HG03159 (cell line): ENCODE measurements at regions not wholly inside any gene's neighbourhood (a gene's known extent, or its start where the extent isn't known, plus 50 kb on each side); places are given as distances from the start of the nearest gene placed in this dataset.
A peak's percentile ranks its signal among the peaks of the same experiment; 100 is the strongest.
"Not testable (repeated sequence)": the region's sequence is repeated elsewhere in the genome, so short reads cannot be mapped to it uniquely, and the experiment has no call there.

Experiments
- ATAC-seq: cut with Tn5 transposase; IDR thresholded peaks from one replicate; pipeline ENCODE4 v1.9.1; 2021; ENCODE audit warnings: mild to moderate bottlenecking, moderate library complexity; ENCODE audit not compliant: unreplicated experiment

DNA sequence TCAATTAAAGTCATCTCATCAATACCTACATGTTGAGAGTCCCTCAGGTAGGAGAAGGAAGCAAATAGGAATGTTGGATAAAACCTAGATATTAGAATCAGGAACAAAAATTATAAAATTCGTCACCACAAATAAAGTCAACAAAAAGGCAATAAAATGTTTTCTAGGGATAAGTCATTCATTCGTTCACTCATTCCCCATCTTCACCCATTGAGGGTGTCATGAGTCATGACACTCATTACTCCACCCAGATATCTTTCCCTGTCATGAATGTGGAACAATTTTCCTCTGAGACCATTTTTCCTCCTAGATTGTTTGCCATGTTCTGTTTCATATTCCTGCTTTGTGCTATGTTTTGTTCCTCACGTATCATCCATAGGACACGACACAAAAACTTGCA is 50.9 kb upstream of the OLIG3 start:
- ATAC-seq, result no peak

DNA sequence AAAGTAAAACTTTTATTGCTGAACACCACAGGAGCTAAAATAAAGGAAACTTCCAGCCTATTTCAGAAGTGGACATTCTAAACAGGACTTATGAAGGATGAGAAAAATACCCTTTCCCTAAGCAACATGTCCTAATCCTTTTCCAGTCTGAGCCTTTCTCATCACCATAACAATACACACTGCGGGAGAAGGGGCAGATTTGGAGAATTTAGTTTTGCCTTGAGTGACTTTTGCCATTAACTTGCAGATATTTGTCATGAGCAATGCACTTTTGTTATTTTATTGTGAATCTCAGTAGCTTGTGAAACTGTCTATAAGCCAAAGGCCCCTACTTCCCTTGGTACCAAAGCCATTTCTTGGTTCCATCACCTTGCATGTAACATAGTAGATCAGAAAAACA is 53.0 kb upstream of the OLIG3 start:
- no peak for ATAC-seq

DNA sequence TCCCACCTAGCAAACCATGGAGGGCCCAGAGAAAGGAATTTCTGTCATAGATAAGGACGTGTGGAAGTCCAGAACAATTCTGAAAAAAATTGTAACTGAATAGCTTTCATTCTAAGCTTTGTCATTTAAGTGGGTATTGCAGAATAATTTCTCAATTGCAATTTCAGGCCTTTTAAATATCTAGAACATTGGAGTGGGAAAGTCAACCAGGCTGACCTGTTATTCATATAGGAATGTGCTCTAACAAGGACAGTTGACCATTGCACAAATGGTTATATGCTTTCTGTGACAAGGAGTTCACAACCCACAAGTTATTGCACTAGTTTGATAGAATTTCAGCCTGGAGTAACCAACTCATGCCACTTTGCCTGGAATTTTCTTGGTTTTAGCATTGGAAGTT is 53.4 kb upstream of the OLIG3 start:
- ATAC-seq, result no peak

DNA sequence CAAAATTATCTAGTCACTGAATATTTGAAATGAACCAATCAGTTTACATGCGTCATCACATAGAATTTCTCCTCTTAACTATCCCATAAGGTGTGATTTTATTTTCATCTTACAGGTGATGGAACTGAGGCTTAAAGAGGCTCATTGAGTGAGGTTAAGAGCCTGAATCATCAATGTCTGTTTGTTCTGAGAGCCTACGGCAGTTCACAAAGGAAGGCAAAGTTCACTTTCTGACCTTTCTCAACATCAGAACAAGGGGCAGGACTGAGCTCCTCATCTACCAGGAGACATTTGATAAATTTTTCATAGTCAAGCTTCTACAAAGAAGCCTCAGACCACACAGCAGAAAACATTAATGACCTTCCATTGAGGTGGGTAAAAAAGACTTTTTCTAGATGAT is 54.9 kb upstream of the OLIG3 start:
- ATAC-seq, result no peak

DNA sequence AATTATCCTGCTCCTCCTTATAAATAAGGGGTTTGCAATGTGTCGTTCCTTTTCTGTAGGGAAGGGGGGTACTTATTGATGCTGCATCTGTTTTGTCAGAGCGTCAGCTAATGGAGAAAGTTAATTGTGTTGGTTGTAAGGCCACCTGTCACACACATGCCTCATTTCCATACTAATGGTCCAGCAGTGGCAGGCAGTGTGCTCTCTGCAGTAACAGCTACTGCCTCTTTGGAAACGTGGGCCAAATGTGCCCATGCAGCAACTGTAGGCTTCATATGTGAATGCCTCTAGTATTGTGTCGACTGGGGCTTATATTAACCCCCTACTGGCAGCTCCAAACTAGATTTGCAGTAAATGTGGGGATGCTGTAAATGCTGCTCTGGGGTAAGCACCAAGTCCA is 56.3 kb upstream of the OLIG3 start:
- no peak for ATAC-seq

DNA sequence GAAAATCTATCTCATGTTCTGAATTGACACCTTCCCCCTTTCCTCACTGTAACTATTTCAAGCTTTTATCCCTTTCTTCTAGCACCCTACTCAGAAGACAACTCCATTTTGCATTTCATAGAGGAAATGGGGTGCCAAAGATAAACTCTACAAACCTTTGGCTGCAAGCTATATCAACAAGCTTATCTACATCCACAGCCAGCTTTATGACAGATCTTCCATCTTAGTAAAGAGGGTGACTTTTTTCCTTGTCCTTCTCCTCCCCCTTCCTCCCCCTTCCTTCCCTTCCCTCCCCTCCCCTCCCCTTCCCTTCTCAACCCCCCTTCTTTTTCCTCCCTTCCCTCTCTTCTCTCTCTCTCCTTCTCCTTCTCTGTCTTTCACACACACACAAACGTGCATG is 58.0 kb upstream of the OLIG3 start:
- no peak for ATAC-seq

DNA sequence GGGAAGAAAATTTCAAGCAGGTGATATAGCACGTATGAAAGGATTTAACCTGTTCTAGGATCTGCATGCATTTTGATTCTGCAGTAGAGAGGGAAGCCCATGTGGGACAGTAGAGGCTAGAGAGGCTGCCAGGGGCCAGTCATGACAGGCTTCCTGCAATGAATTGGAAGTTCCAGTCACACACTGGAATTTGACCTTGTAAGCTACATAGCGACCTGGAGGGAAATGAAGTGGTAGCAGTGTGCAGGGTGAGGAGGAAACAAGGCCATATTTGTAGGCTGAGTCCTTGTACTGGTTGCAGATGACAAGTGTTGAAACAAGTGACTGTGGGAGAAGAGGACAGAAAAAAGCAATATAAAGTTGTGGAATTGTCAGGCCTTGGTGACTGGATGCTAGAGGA is 58.6 kb upstream of the OLIG3 start:
- no peak for ATAC-seq

DNA sequence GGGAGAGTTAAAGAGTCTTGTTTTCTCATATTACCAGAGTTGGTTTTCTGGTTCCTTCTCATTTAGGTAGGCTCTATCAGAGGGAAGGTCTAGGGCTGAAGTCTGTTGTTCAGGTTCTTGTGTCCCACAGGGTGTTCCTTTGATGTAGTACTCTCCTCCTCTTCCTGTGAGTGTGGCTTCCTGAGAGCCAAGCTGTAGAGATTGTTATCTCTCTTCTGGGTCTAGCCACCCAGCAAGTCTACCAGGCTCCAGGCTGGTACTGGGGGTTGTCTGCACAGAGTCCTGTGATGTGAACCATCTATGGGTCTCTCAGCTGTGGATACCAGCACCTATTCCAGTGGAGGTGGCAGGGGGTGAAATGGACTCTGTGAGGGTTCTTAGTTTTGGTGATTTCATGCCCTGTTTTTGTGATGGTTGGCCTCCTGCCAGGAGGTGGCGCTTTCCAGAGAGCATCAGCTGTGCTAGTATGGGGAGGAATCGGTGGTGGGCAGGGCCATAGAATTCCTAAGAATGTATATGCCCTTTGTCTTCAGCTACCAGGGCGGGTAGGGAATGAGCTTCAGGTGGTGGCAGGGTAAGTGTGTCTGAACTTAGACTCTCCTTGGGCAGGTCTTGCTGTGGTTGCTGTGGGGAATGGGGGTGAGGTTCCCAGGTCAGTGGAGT is 65.5 kb upstream of the OLIG3 start:
- not testable (repeated sequence) for ATAC-seq

DNA sequence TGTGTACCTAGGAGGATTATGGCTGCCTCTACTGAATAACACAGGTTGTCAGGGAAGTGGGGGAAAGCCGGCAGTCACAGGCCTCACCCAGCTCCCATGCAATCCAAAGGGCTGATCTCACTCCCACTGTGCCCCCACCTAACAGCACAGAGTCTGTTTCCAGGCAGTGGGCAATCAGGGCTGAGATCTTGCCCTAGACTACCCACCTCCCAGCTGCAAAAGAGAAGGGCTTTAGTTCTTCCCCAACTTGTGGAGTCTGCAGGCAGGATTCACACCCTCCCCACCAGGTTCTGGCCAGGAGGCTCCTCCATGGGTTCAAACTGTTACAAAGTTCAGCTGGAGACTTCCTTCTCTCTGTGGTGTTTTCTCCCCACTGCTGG is 66.0 kb upstream of the OLIG3 start:
- no peak for ATAC-seq

DNA sequence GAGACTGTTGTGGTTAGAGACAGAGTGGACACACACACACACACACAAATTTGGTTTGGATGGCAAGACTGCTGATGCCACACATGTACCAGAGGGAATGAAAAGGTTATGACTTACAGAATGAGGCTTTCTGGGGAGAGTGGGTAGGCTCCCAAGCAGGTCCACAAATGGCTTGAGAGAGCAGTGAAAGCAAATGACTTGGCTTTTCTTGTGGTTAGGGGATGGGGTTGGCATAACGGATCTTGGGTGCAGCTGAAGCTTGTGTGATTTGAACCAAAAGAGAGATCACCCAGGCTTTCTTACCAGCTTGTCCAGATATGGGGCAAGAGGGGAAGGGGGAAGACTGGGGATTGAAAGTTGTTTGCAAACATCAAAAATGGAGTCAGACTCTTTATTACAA is 73.9 kb upstream of the OLIG3 start:
- no peak for ATAC-seq

DNA sequence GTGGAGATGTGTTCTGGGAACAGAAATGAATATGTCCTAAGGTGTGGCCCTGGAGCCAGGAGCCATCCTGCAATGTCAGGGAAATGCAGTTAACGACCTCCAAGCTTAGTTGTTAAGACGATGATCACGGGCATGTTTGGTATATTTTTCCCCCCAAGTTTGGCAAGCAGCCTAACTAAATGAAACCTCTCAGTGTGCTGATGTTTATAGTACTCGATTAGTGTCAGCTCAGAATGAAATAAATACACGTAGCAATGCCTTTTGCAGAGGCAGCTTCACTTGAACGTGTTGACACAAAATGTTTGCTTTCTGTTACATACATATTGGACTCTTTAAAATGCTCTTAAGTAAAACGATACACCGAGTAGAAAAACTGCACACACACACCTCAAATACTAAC is 76.2 kb upstream of the OLIG3 start:
- no peak for ATAC-seq

DNA sequence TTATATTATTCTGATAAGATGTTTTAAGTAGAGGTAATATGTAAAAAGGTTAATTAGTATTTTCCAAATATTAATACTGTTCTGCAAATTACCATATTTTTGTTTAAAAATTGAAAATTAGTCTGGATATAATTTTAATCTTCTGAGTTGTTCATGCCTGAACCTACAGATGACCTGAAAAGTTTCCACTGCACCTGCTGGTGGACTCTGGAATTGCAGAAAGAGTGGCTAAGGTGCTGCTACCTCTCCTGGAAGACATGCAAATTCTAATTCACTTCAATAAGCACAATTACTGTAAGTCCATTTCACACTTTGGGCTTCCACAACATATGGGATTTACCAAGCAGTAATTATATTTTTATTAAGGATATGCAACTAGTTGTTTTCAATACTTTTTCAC is 77.7 kb upstream of the OLIG3 start:
- ATAC-seq, result peak; percentile 83

DNA sequence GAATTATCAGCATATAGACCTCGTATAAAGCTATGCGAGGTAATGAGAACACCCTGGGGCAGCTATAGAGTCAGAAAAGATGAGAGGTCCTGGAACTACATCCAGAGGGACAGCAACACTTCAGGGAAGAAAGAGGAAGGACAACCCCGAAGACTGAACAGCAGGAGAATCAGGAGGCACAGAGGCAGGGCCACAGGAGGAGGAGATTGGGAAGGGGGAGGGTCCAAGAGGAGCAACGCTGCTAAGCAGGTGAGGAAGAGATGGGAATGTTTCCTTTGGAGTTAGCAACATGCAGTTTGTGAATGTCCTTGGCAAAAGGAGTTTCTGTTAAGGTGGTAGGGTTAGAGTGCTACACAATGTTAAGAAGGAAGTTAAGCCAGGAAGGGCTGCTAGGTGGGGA is 79.5 kb upstream of the OLIG3 start:
- ATAC-seq, result no peak

DNA sequence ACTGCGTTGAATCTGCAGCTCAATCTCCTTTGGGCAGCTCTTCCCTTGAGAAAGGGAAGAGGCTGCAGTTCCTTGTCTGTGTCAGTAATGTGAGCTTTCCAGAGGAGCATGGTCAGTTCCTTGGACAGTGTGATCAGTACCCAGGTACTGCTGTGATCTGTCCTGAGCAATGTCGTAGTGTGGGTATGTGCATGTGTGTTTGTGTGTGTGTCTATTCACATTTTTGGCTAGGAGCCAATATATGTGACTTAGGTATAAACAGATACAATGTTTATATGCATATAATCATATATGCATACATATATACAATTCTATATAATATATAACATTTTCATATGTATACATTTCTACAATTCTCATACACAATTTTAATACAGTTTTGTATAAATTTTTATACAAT is 85.4 kb upstream of the OLIG3 start:
- no peak for ATAC-seq

DNA sequence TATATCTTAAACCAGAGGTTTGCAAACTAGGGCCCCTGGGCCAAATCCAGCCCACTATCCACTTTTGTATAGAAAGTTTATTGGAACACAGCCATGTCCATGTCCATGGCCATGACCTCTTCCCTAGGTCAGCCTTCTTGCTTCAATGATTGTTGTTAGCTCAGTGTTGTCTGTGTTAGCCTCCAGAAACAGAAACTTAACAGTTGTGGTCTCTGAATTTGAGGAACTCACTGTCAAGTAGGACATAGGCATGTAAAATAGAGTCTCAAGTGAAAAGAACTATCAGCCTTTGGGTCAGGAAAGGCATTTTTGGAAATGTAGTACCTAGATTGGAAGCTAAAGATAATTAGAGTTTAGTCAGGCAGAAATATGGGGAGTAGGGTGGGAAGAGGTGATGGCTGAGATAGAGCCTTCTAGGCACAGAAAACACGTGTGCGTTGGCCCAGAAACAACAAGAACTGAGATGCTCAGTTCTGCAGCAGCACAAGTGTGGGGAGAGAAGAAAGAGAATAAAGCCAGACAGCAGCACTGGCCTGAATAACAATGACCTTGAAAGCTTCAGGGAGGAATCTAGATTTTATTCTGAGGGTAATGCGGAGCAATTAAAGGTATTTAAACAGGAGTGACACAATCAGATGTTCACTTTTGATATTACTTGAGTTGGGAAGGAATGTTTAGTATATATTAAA is 87.0 kb upstream of the OLIG3 start:
- ATAC-seq, result no peak

DNA sequence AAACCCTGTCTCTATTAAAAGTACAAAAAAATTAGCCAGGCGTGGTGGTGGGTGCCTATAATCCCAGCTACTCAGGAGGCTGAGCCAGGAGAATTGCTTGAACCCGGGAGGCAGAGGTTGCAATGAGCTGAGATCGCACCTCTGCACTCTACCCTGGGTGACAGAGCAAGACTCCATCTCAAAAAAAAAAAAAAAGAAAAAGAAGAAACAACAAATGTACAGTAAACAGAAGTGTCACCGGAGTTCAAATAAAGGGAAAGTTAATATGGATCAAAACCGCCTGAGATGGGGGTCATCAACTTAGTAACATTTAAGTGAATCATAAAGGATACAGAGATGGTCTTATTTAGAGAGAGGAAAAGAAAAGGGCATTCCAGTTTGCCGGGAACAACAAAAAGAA is 89.3 kb upstream of the OLIG3 start:
- ATAC-seq, result not testable (repeated sequence)

DNA sequence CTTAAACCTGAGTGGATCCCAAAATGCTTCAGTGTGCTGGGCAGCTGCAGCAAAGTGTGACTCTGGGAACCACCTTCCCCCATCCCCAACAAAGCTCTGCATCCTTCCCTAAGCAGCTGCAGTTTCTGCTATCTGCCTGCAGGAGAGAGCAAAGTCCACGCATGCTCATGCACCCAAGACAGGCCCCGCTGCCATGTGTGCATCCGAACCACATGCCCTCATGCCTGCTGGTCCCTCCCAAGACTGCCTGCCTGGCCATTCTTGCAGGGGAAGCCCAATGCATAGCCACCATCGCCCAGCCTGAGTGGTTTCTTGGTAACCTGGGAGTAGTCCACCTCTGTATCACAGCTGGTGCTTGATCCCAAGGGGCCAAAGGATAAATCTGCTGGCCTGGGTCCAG is 94.3 kb upstream of the OLIG3 start:
- no peak for ATAC-seq

DNA sequence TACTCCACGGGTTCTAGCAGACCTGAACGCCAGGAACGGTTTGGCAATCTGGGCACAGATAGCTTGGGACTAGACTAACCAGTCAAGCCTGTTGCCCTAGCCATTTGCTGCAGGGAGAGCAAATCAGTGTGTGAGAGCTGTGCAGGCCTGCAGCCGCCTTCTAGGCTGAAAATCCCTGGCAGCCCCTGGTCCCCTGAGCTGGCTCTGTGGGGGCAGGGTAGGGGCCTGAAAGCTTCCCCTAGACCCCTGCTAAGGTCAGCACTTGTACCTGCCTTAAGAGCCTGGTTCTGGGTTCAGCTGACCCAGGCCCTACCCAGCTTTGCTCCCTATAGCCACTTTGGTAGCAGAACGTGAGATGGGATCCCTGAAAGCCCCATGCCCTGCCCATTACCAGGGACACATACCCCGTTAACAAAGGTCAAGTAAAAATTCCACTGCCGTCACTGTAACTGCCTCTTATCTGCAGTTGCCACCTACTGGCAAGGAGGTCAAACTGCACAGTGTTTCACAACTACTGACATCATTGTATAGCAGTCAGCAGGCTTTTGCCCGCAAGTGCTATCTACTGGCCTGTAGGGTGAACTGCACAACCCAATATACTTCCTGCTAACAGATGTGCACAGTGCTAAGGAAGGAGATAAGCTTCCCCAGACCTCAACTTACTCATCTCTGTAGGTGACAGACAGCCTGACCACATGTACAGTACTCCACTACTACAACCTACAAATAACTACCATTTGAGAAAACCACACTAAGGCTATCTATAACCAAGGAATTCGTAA is 95.1 kb upstream of the OLIG3 start:
- peak; percentile 100 for ATAC-seq

DNA sequence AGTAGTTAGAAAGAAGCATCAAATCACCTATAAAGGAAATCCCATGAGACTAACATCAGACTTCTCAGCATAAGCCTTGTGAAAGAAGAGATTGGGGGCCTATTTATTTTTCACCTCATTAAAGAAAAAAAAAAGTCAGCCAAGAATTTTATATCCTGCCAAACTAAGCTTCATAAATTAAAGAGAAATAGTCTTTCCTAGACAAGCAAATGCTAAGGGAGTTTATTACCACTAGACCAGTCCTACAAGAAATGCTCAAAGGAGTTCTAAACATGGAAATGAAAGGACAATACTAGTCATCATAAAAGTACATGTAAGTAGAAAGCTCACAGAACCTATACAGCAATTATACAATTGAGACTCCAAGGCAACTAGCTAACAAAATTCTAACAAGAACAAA is 96.5 kb upstream of the OLIG3 start:
- no peak for ATAC-seq

DNA sequence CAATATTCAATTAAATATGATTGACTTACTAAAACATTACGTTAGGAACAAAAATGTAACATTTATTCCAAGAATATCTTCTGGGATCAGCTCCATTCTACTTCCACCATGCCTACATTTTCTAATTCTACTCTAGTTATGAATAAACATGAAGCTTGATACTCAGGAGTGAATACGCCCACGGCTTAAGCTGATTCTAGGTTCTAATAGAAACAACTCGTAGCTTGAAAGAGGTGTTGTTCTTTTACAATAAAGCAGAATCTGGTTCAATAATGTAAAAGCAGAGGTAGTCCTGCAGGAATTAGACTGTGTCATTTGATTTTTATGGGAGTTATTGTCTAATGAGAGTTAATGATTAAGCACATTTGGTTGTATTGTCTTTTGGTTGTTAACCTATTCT is 107.3 kb upstream of the OLIG3 start:
- ATAC-seq, result no peak

DNA sequence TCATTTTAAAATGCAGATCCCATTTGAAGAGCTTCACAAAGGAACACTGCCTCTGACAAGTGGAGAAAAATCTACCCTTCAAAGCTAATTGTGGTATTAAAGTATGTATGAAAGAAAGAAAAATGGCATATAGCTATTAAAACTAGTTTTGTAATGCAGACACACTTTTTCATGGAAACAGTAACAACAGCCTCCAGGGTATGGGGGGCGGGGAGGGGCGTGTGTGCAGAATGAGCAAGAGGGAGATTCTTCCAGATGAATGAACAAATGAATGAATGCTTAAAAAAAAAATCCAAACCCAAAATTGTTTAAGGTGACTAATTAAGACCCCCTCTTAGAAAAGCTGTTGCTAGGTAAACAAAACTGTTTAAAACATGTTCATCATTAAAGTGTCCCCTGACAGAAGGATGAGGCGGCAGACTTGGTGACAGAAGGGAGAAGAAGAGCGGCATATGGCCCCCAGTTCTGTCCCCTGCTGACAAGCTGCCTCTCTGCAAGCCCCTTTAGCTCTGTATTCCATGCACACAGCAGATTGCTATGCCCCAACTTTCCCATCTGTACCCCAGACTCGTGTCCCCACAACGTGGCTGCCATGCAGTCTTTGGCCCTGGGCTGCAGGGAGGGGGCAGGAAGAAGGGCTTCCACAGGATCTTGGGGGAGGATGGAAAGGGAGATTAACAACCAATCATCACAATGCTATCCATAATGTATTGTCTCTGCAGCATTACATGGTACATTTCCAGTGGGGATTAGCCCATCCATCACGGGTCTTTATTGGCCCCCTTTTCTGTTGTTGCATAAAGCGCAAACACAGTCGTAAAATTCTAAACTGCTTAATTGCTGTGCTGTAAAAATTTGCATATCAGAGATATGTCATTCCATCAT is 108.4 kb upstream of the OLIG3 start:
- ATAC-seq, result no peak
